ENCODE measurements at regions not wholly inside any gene's neighbourhood (a gene's known extent, or its start where the extent isn't known, plus 50 kb on each side); places are given as distances from the start of the nearest gene placed in this dataset.
A peak's percentile ranks its signal among the peaks of the same experiment; 100 is the strongest.

GRCh38 chr12:63423839-63424238, 244.5 kb downstream of the DPY19L2 start:
- H3K4me2 ChIP-seq (ENCODE audit: low read length) = no peak overlapping the region
- H3K9ac ChIP-seq (ENCODE audit: low read length) = no peak overlapping the region

GRCh38 chr12:63420206-63420644, 248.1 kb downstream of the DPY19L2 start:
- H3F3A ChIP-seq (ENCODE audit: insufficient read depth, low read length, poor library complexity, severe bottlenecking) = no peaks in the 10 kb centered on the region
- no peaks in the 10 kb centered on the region for H3K27me3 ChIP-seq (ENCODE audit: insufficient read depth, low read depth, low read length)
- H3K4me3 ChIP-seq (ENCODE audit: low read length) = no peak overlapping the region
- no peaks in the 10 kb centered on the region for H3K36me3 ChIP-seq (ENCODE audit: insufficient read depth, low read length)
- no peaks in the 10 kb centered on the region for H4K20me1 ChIP-seq (ENCODE audit: insufficient read depth)
- H3K4me2 ChIP-seq (ENCODE audit: low read length) = no peak overlapping the region
- H2AFZ ChIP-seq (ENCODE audit: low read depth, low read length) = no peak overlapping the region
- H3K9ac ChIP-seq (ENCODE audit: low read length) = no peak overlapping the region
- H3K27ac ChIP-seq (ENCODE audit: low read length) = no peak overlapping the region
- no peaks in the 10 kb centered on the region for H3K79me2 ChIP-seq (replicated peaks; ENCODE audit: insufficient read depth, low read length)
- no peaks in the 10 kb centered on the region for H3K9me2 ChIP-seq (ENCODE audit: insufficient read depth, low read length)
- no peaks in the 10 kb centered on the region for H3K9me3 ChIP-seq (ENCODE audit: low read length)
- TF ChIP-seq REST (IDR thresholded peaks at IDR 0.05; ENCODE audit: borderline replicate concordance) = peak; percentile 28
- no peak for TF ChIP-seq TAF1 (IDR thresholded peaks at IDR 0.05; ENCODE audit: low read depth)
- TF ChIP-seq EZH2 (IDR thresholded peaks at IDR 0.05; ENCODE audit: borderline replicate concordance, insufficient read depth, low read length, poor library complexity, severe bottlenecking) = no peak
- peak; percentile 82 for TF ChIP-seq SMC3 (conservative IDR thresholded peaks at IDR 0.05; ENCODE audit: poor library complexity)
- TF ChIP-seq CTCF (IDR thresholded peaks at IDR 0.05; ENCODE audit: poor library complexity, severe bottlenecking) = peak; percentile 80
- peak; percentile 77 for TF ChIP-seq POLR2AphosphoS5 (IDR thresholded peaks at IDR 0.05)
- peak; percentile 75 for TF ChIP-seq RAD21 (conservative IDR thresholded peaks at IDR 0.05)
- TF ChIP-seq MXI1 (conservative IDR thresholded peaks at IDR 0.05; ENCODE audit: poor library complexity, severe bottlenecking) = no peak

More at GRCh38 chr12:63423839-63424238, 244.5 kb downstream of the DPY19L2 start:
- Histone ChIP-seq H3F3A (ENCODE audit: insufficient read depth, low read length, poor library complexity, severe bottlenecking) (no peaks in the 10 kb centered on the region), H3K9me3 (ENCODE audit: low read length) (no peaks in the 10 kb centered on the region), H2AFZ (ENCODE audit: low read depth, low read length) (no peak overlapping the region), H3K79me2 (replicated peaks; ENCODE audit: insufficient read depth, low read length) (no peaks in the 10 kb centered on the region), H3K4me3 (ENCODE audit: low read length) (no peak overlapping the region), H3K27ac (ENCODE audit: low read length) (no peak overlapping the region), H4K20me1 (ENCODE audit: insufficient read depth) (no peaks in the 10 kb centered on the region), H3K36me3 (ENCODE audit: insufficient read depth, low read length) (no peaks in the 10 kb centered on the region), H3K9me2 (ENCODE audit: insufficient read depth, low read length) (no peaks in the 10 kb centered on the region), H3K27me3 (ENCODE audit: insufficient read depth, low read depth, low read length) (no peaks in the 10 kb centered on the region)
- TF ChIP-seq EP300 (conservative IDR thresholded peaks at IDR 0.05; ENCODE audit: poor library complexity, severe bottlenecking) (peak; percentile 51), CTCF (IDR thresholded peaks at IDR 0.05; ENCODE audit: poor library complexity, severe bottlenecking) (no peak), REST (IDR thresholded peaks at IDR 0.05; ENCODE audit: borderline replicate concordance) (no peak), EZH2 (IDR thresholded peaks at IDR 0.05; ENCODE audit: borderline replicate concordance, insufficient read depth, low read length, poor library complexity, severe bottlenecking) (no peak), SMC3 (conservative IDR thresholded peaks at IDR 0.05; ENCODE audit: poor library complexity) (no peak)

Measured in neural cell (in vitro differentiated cells).